CD4-positive, alpha-beta T cell (primary cell): ENCODE measurements at regions not wholly inside any gene's neighbourhood (a gene's known extent, or its start where the extent isn't known, plus 50 kb on each side); places are given as distances from the start of the nearest gene placed in this dataset.

Source experiments
- ATAC-seq: fragments of 200-7000 bp; cut with Tn5 transposase; one replicate; pipeline ENCODE4 v1.10.0; 2022; ENCODE audit warnings: mild to moderate bottlenecking; ENCODE audit not compliant: poor library complexity
- CTCF ChIA-PET: fragments of 350-600 bp; sonication (Branson Sonifier 250); formaldehyde crosslinking; loops from one replicate; lab custom pipeline; 2021; ENCODE audit warnings: antibody characterized with exemption, inconsistent platforms; lab: Charles Lee
- POLR2A ChIA-PET: fragments of 350-600 bp; sonication (Branson Sonifier 250); formaldehyde crosslinking; loops from one replicate; lab custom pipeline; 2021; ENCODE audit warnings: antibody characterized with exemption, inconsistent platforms; lab: Charles Lee
- DNase-seq, 14 experiments: peaks; one replicate each; pipeline ENCODE4 v3.0.0-alpha.2; 2013 to 2020; ENCODE audit warnings: mixed read lengths in 2 of 14
- H3K27ac ChIP-seq, 2 donors: one replicate each; pipeline versions ENCODE4 v1.5.1 to v1.7.0; 2013; ENCODE audit warnings: low read length in 2 of 2, low read depth in 1 of 2, mild to moderate bottlenecking in 1 of 2
- H3K27me3 ChIP-seq, 2 experiments: 1 replicate in 1 of 2; 2 replicates in 1 of 2; pipeline versions ENCODE4 v1.6.1 to v1.7.0; 2013; ENCODE audit warnings: low read length in 2 of 2, control low read depth in 1 of 2, mild to moderate bottlenecking in 1 of 2, moderate library complexity in 1 of 2; ENCODE audit not compliant: insufficient read depth in 2 of 2, control insufficient read depth in 1 of 2
- H3K36me3 ChIP-seq: one replicate; pipeline ENCODE4 v1.6.1; 2013; ENCODE audit warnings: low read length, control low read depth; ENCODE audit not compliant: insufficient read depth
- H3K4me1 ChIP-seq: one replicate; pipeline ENCODE4 v1.6.1; 2013; ENCODE audit warnings: low read length, control low read depth; ENCODE audit not compliant: insufficient read depth
- H3K4me3 ChIP-seq: one replicate; pipeline ENCODE4 v1.5.1; 2013; ENCODE audit warnings: mild to moderate bottlenecking, low read length, moderate library complexity
- H3K9me3 ChIP-seq, 2 experiments: 1 replicate in 1 of 2; 2 replicates in 1 of 2; pipeline versions ENCODE4 v1.6.1 to v1.7.0; 2013; ENCODE audit warnings: low read length in 2 of 2, mild to moderate bottlenecking in 2 of 2, control low read depth in 1 of 2, moderate library complexity in 1 of 2; ENCODE audit not compliant: control insufficient read depth in 1 of 2, insufficient read depth in 1 of 2
- H3K27ac Mint-ChIP-seq: one replicate; pipeline ENCODE4 v1.8.0; 2020; ENCODE audit warnings: mixed read lengths
- H3K27me3 Mint-ChIP-seq: one replicate; pipeline ENCODE4 v1.8.0; 2021; ENCODE audit warnings: mixed read lengths
- H3K36me3 Mint-ChIP-seq: one replicate; pipeline ENCODE4 v1.8.0; 2021; ENCODE audit warnings: low read depth, mixed read lengths
- H3K4me1 Mint-ChIP-seq: one replicate; pipeline ENCODE4 v1.8.0; 2021; ENCODE audit warnings: low read depth, mixed read lengths
- H3K4me3 Mint-ChIP-seq: one replicate; pipeline ENCODE4 v1.8.0; 2020; ENCODE audit warnings: mild to moderate bottlenecking, mixed read lengths
- H3K9me3 Mint-ChIP-seq: one replicate; pipeline ENCODE4 v1.8.0; 2020; ENCODE audit warnings: mixed read lengths
- CTCF ChIP-seq: fragments of 200-600 bp; IDR thresholded peaks from one replicate; pipeline ENCODE4 v1.8.0; 2022; ENCODE audit warnings: antibody characterized with exemption, mild to moderate bottlenecking
- intact Hi-C, 2 experiments: fragments of 100-400 bp; cut with DNase I in 1 of 2; cut with micrococcal nuclease in 1 of 2; formaldehyde crosslinking; loops; one replicate each; pipeline versions ENCODE4 v1.15.1 to v1.9.0; 2023 to 2025; cut with DNase I, micrococcal nuclease

- Mint-ChIP-seq H3K4me1 (peaks cover 55% of the 10 kb centered on the region), H3K36me3 (no peaks in the 10 kb centered on the region), H3K27me3 (no peaks in the 10 kb centered on the region), H3K4me3 (peak overlapping the region; percentile 67), H3K9me3 (peaks cover 4% of the 10 kb centered on the region), H3K27ac (peak overlapping the region; percentile 78)
- peak overlapping the region; percentile 18 to 46 for H3K27ac ChIP-seq
- TF ChIP-seq CTCF, result no peak
- DNase-seq (peak in 4 of 14 experiments; percentile 22 to 48 (median 34)), ATAC-seq (no peak)
- peaks cover 0 to 10% of the 10 kb centered on the region in 2 experiments for H3K9me3 ChIP-seq
- ChIA-PET POLR2A (interaction anchor here (1.3 kb wide), 1 partner anchor 23 kb away, joined by 3 read pairs; no protein-coding TSS in a partner anchor), CTCF (no interaction called here)
- no peak overlapping the region for H3K4me3 ChIP-seq
- H3K4me1 ChIP-seq, result peaks cover 27% of the 10 kb centered on the region
- H3K27me3 ChIP-seq, result no peaks in the 10 kb centered on the region
- no peaks in the 10 kb centered on the region for H3K36me3 ChIP-seq
- intact Hi-C loops, result no loop called here
Observed at GRCh38 chr1:11407301-11407994, 71.5 kb upstream of the DISP3 start.

- intact Hi-C loops, result no loop called here
- ChIA-PET POLR2A (no interaction called here), CTCF (no interaction called here)
- no peak for TF ChIP-seq CTCF
- H3K27me3 Mint-ChIP-seq, result peaks cover 4% of the 10 kb centered on the region
- Histone ChIP-seq H3K27ac (no peak overlapping the region), H3K4me3 (no peak overlapping the region), H3K36me3 (no peaks in the 10 kb centered on the region), H3K9me3 (no peaks in the 10 kb centered on the region), H3K27me3 (no peaks in the 10 kb centered on the region), H3K4me1 (peaks cover 20% of the 10 kb centered on the region)
- ATAC-seq, result no peak
- DNase-seq, result no peak
- peaks cover 2% of the 10 kb centered on the region for H3K9me3 Mint-ChIP-seq
- no peak overlapping the region for H3K27ac Mint-ChIP-seq
- peaks cover 36% of the 10 kb centered on the region for H3K4me1 Mint-ChIP-seq
- no peaks in the 10 kb centered on the region for H3K36me3 Mint-ChIP-seq
- H3K4me3 Mint-ChIP-seq, result no peak overlapping the region
Observed at GRCh38 chr1:11412141-11412540, 66.8 kb upstream of the DISP3 start.

- DNase-seq, result no peak
- H3K36me3 ChIP-seq, result no peaks in the 10 kb centered on the region
- no peaks in the 10 kb centered on the region for H3K36me3 Mint-ChIP-seq
- no peaks in the 10 kb centered on the region for H3K27me3 ChIP-seq
- no peak overlapping the region for H3K27ac Mint-ChIP-seq
- no peak overlapping the region for H3K4me3 Mint-ChIP-seq
- H3K27me3 Mint-ChIP-seq, result peaks cover 4% of the 10 kb centered on the region
- no peak overlapping the region for H3K27ac ChIP-seq
- peaks cover 3% of the 10 kb centered on the region for H3K4me1 ChIP-seq
- peaks cover 18% of the 10 kb centered on the region for H3K4me1 Mint-ChIP-seq
- no peaks in the 10 kb centered on the region for H3K9me3 Mint-ChIP-seq
- intact Hi-C loops, result no loop called here
- H3K4me3 ChIP-seq, result no peak overlapping the region
- POLR2A ChIA-PET, result no interaction called here
- no peak for TF ChIP-seq CTCF
- ATAC-seq, result no peak
- CTCF ChIA-PET, result no interaction called here
- H3K9me3 ChIP-seq, result no peaks in the 10 kb centered on the region
Observed at GRCh38 chr1:11413986-11414391, 65.0 kb upstream of the DISP3 start.
